Panc1 (cell line): ENCODE measurements at regions not wholly inside any gene's neighbourhood (a gene's known extent, or its start where the extent isn't known, plus 50 kb on each side); places are given as distances from the start of the nearest gene placed in this dataset.

Experiments used
- ATAC-seq: fragments of 200-7000 bp; cut with Tn5 transposase; 2 replicates; pipeline ENCODE4 v1.9.1; 2020; ENCODE audit warnings: mild to moderate bottlenecking, moderate library complexity
- BruUV-seq: library from RNA; stranded (reverse); fragments of 400-500 nt; replicated peaks from 2 replicates; lab custom pipeline; 2021; lab: Mats Ljungman, UMichigan
- CTCF ChIA-PET: fragments of 300-600 bp; sonication (Branson Sonifier 250); formaldehyde crosslinking; loops from one replicate; lab custom pipeline; 2022; ENCODE audit warnings: antibody characterized with exemption; lab: Charles Lee
- POLR2A ChIA-PET: fragments of 300-600 bp; sonication (Branson Sonifier 250); formaldehyde crosslinking; loops from one replicate; lab custom pipeline; 2022; ENCODE audit warnings: antibody characterized with exemption; lab: Charles Lee
- DNase-seq: peaks from one replicate; pipeline ENCODE4 v3.0.0-alpha.2; 2010; ENCODE audit warnings: low read depth, low spot score
- H3K27ac ChIP-seq: 2 replicates; pipeline ENCODE4 v1.5.1; 2011; ENCODE audit warnings: mild to moderate bottlenecking, low read length, inconsistent platforms
- H3K27me3 ChIP-seq: fragments of 200-500 bp; sonication (Bioruptor generic); 2 replicates; pipeline ENCODE4 v1.6.0; 2014; ENCODE audit warnings: low read length, inconsistent platforms; ENCODE audit not compliant: control insufficient read depth, insufficient read depth
- H3K36me3 ChIP-seq: fragments of 200-500 bp; sonication (Bioruptor generic); 2 replicates; pipeline ENCODE4 v1.5.1; 2014; ENCODE audit warnings: inconsistent platforms, mild to moderate bottlenecking, low read length, moderate library complexity; ENCODE audit not compliant: control insufficient read depth, insufficient read depth
- H3K4me1 ChIP-seq: 2 replicates; pipeline ENCODE4 v1.5.1; 2011; ENCODE audit warnings: inconsistent platforms, mild to moderate bottlenecking, low read length, moderate library complexity; ENCODE audit not compliant: control insufficient read depth, insufficient read depth
- H3K4me3 ChIP-seq, 2 experiments: 2 replicates each; pipeline ENCODE4 v1.5.1; 2011 to 2012; ENCODE audit warnings: low read depth in 2 of 2, low read length in 2 of 2, mild to moderate bottlenecking in 2 of 2, inconsistent platforms in 1 of 2, moderate library complexity in 1 of 2
- H3K9me3 ChIP-seq: fragments of 200-500 bp; sonication (Bioruptor generic); 2 replicates; pipeline ENCODE4 v1.5.1; 2014; ENCODE audit warnings: low read depth, mild to moderate bottlenecking, inconsistent platforms, low read length, moderate library complexity; ENCODE audit not compliant: control insufficient read depth, insufficient read depth
- POLR2AphosphoS5 ChIP-seq: IDR thresholded peaks from 2 replicates; pipeline ENCODE4 v1.6.1; 2012; ENCODE audit warnings: mild to moderate bottlenecking, low read depth, low read length, moderate library complexity
- SIN3A ChIP-seq: IDR thresholded peaks from 2 replicates; pipeline ENCODE4 v1.6.1; 2012; ENCODE audit warnings: low read depth, mild to moderate bottlenecking, low read length, moderate library complexity, borderline replicate concordance; ENCODE audit not compliant: insufficient read depth
- TCF7L2 ChIP-seq: IDR thresholded peaks from 2 replicates; pipeline ENCODE4 v1.6.1; 2011; ENCODE audit warnings: mild to moderate bottlenecking, low read depth, low read length, inconsistent platforms
- in situ Hi-C: cut with HindIII; loops from 2 replicates; pipeline ENCODE4 v1.10.0; 2016; ENCODE audit warnings: low sequenced_read_pairs, low pct_unique_long_range_greater_than_20kb
- intact Hi-C: fragments of 100-400 bp; cut with micrococcal nuclease; formaldehyde crosslinking; loops from one replicate; pipeline ENCODE4 v1.10.0; 2022; ENCODE audit not compliant: unreplicated experiment
- TF ChIP-seq, protein P1 (sequence below), 2 experiments: IDR thresholded peaks; 2 replicates each; pipeline ENCODE4 v1.6.1; 2011 to 2012; ENCODE audit warnings: low read depth in 2 of 2, control low read depth in 1 of 2, low read length in 1 of 2, mild to moderate bottlenecking in 1 of 2, moderate library complexity in 1 of 2; ENCODE audit not compliant: insufficient read depth in 1 of 2
- TF ChIP-seq, protein P2 (sequence below): fragments of 450-650 bp; IDR thresholded peaks from 2 replicates; pipeline ENCODE4 v1.5.1; 2017; ENCODE audit warnings: mild to moderate bottlenecking

DNA sequence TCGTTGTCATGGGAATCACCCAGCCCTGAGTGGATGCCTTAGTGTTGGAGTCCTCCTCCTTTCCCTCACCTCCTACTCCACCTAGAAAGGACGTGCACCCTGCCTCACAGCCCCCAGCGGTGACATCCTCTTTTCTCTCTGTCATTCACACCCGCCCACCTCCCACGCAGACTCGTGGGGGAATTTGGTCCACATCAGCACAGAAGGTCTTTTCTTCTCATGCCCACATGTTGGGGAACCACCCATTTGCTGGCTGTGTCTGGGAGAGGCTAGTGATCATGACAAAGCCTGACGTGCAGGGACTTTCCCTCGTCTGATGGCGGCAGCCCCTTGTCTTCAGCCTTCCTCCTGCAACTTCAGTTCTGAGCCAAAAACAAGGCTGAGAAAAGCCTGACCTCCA, 96.0 kb upstream of the CNKSR3 start:
- DNase-seq, result no peak
- no peak for ATAC-seq
- Histone ChIP-seq H3K27me3 (no peaks in the 10 kb centered on the region), H3K9me3 (no peaks in the 10 kb centered on the region), H3K4me1 (no peaks in the 10 kb centered on the region), H3K4me3 (no peak overlapping the region), H3K36me3 (no peaks in the 10 kb centered on the region), H3K27ac (no peak overlapping the region)
- in situ Hi-C loops, result no loop called here
- ChIA-PET POLR2A (interaction anchor here (0.5 kb wide), 1 partner anchor 11 kb away, joined by 3 read pairs; no protein-coding TSS in a partner anchor), CTCF (no interaction called here)
- BruUV-seq, result no TSS peak
- TF ChIP-seq SIN3A (no peak), POLR2AphosphoS5 (no peak), TCF7L2 (no peak)
- TF ChIP-seq, protein P1, sequence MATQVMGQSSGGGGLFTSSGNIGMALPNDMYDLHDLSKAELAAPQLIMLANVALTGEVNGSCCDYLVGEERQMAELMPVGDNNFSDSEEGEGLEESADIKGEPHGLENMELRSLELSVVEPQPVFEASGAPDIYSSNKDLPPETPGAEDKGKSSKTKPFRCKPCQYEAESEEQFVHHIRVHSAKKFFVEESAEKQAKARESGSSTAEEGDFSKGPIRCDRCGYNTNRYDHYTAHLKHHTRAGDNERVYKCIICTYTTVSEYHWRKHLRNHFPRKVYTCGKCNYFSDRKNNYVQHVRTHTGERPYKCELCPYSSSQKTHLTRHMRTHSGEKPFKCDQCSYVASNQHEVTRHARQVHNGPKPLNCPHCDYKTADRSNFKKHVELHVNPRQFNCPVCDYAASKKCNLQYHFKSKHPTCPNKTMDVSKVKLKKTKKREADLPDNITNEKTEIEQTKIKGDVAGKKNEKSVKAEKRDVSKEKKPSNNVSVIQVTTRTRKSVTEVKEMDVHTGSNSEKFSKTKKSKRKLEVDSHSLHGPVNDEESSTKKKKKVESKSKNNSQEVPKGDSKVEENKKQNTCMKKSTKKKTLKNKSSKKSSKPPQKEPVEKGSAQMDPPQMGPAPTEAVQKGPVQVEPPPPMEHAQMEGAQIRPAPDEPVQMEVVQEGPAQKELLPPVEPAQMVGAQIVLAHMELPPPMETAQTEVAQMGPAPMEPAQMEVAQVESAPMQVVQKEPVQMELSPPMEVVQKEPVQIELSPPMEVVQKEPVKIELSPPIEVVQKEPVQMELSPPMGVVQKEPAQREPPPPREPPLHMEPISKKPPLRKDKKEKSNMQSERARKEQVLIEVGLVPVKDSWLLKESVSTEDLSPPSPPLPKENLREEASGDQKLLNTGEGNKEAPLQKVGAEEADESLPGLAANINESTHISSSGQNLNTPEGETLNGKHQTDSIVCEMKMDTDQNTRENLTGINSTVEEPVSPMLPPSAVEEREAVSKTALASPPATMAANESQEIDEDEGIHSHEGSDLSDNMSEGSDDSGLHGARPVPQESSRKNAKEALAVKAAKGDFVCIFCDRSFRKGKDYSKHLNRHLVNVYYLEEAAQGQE (IDR thresholded peaks at IDR 0.05; ENCODE audit: insufficient read depth in 1 of 2, low read depth in 2 of 2, low read length in 1 of 2), result no peak
- TF ChIP-seq, protein P2, sequence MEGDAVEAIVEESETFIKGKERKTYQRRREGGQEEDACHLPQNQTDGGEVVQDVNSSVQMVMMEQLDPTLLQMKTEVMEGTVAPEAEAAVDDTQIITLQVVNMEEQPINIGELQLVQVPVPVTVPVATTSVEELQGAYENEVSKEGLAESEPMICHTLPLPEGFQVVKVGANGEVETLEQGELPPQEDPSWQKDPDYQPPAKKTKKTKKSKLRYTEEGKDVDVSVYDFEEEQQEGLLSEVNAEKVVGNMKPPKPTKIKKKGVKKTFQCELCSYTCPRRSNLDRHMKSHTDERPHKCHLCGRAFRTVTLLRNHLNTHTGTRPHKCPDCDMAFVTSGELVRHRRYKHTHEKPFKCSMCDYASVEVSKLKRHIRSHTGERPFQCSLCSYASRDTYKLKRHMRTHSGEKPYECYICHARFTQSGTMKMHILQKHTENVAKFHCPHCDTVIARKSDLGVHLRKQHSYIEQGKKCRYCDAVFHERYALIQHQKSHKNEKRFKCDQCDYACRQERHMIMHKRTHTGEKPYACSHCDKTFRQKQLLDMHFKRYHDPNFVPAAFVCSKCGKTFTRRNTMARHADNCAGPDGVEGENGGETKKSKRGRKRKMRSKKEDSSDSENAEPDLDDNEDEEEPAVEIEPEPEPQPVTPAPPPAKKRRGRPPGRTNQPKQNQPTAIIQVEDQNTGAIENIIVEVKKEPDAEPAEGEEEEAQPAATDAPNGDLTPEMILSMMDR, result no peak
- intact Hi-C loops, result no loop called here

DNA sequence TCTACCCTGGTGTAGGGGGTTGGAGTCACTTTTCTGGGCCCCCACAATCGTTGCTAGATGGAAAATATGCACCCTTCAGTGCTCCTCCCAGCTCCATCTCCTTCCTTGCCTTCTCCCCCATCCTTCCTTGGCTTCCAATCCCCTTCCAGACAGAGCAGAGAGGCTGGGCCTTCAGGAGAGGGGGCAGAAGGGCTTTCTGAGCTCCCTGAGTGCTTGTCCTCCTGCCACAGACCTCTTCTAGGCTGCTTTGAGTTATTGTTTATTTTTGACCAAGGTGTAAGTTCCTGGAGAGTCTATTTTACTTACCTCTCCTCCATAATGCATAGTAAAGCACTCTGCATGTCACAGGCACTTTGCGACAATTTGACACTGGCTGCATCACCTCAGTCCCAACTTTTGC, 96.4 kb upstream of the CNKSR3 start:
- DNase-seq (no peak), ATAC-seq (no peak)
- TF ChIP-seq, protein P2, result no peak
- TF ChIP-seq POLR2AphosphoS5, result no peak
- no peak for TF ChIP-seq SIN3A
- TF ChIP-seq TCF7L2, result no peak
- intact Hi-C loops, result no loop called here
- no peaks in the 10 kb centered on the region for H3K9me3 ChIP-seq
- H3K27me3 ChIP-seq, result no peaks in the 10 kb centered on the region
- H3K4me3 ChIP-seq, result no peak overlapping the region
- BruUV-seq, result no TSS peak
- in situ Hi-C loops, result no loop called here
- H3K27ac ChIP-seq, result no peak overlapping the region
- ChIA-PET CTCF (no interaction called here), POLR2A (interaction anchor here (0.5 kb wide), 1 partner anchor 11 kb away, joined by 3 read pairs; no protein-coding TSS in a partner anchor)
- no peaks in the 10 kb centered on the region for H3K4me1 ChIP-seq
- H3K36me3 ChIP-seq, result no peaks in the 10 kb centered on the region
